ENCODE measurements at regions not wholly inside any gene's neighbourhood (a gene's known extent, or its start where the extent isn't known, plus 50 kb on each side); places are given as distances from the start of the nearest gene placed in this dataset.

- TF ChIP-seq, protein P1, sequence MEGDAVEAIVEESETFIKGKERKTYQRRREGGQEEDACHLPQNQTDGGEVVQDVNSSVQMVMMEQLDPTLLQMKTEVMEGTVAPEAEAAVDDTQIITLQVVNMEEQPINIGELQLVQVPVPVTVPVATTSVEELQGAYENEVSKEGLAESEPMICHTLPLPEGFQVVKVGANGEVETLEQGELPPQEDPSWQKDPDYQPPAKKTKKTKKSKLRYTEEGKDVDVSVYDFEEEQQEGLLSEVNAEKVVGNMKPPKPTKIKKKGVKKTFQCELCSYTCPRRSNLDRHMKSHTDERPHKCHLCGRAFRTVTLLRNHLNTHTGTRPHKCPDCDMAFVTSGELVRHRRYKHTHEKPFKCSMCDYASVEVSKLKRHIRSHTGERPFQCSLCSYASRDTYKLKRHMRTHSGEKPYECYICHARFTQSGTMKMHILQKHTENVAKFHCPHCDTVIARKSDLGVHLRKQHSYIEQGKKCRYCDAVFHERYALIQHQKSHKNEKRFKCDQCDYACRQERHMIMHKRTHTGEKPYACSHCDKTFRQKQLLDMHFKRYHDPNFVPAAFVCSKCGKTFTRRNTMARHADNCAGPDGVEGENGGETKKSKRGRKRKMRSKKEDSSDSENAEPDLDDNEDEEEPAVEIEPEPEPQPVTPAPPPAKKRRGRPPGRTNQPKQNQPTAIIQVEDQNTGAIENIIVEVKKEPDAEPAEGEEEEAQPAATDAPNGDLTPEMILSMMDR (IDR thresholded peaks at IDR 0.05; ENCODE audit: low read depth, low read length, missing input control), result no peak
- TF ChIP-seq MAX (IDR thresholded peaks at IDR 0.05) (no peak), SP1 (IDR thresholded peaks at IDR 0.05) (no peak), GABPA (IDR thresholded peaks at IDR 0.05 in 1 of 2, conservative IDR thresholded peaks at IDR 0.05 in 1 of 2) (no peak)
These were observed 60.9 kb upstream of the CD2AP start for GRCh38 chr6:47416396-47417345.
